HCT116 (cell line): ENCODE measurements at regions not wholly inside any gene's neighbourhood (a gene's known extent, or its start where the extent isn't known, plus 50 kb on each side); places are given as distances from the start of the nearest gene placed in this dataset.

Source experiments
- EZH2 ChIP-seq: fragments of 200-600 bp; sonication (generic); IDR thresholded peaks from 2 replicates; pipeline ENCODE4 v1.6.1; 2017; ENCODE audit warnings: antibody characterized with exemption, mixed run types
- EZH2phosphoT487 ChIP-seq: fragments of 200-600 bp; IDR thresholded peaks from 2 replicates; pipeline ENCODE4 v1.6.1; 2018; ENCODE audit warnings: antibody characterized with exemption, borderline replicate concordance
- JUND ChIP-seq: IDR thresholded peaks from 2 replicates; pipeline ENCODE4 v1.6.1; 2012
- POLR2A ChIP-seq: IDR thresholded peaks from 2 replicates; pipeline ENCODE4 v1.7.0; 2011; ENCODE audit warnings: borderline replicate concordance; ENCODE audit not compliant: insufficient read depth, insufficient read length; ENCODE audit errors: extremely low read depth
- POLR2AphosphoS5 ChIP-seq: IDR thresholded peaks from 2 replicates; pipeline ENCODE4 v1.6.1; 2011; ENCODE audit warnings: mild to moderate bottlenecking, low read depth, low read length, moderate library complexity
- RAD21 ChIP-seq: IDR thresholded peaks from 2 replicates; pipeline ENCODE4 v1.6.1; 2012; ENCODE audit warnings: low read depth, mild to moderate bottlenecking
- ZNF274 ChIP-seq: fragments of 200-500 bp; sonication (Bioruptor generic); IDR thresholded peaks from 2 replicates; pipeline ENCODE4 v1.6.1; 2014; ENCODE audit warnings: mild to moderate bottlenecking, low read depth, low read length, inconsistent platforms
- TF ChIP-seq, protein P1 (sequence below): IDR thresholded peaks from 2 replicates; pipeline ENCODE4 v1.6.1; 2012
- TF ChIP-seq, protein P2 (sequence below), 3 experiments: fragments of 200-600 bp in 1 of 3; sonication (generic) in 1 of 3; IDR thresholded peaks in 2 of 3; conservative IDR thresholded peaks in 1 of 3; 2 replicates each; pipeline ENCODE4 v1.5.1; 2012 to 2017; ENCODE audit warnings: low read depth in 2 of 3, low read length in 2 of 3, antibody characterized with exemption in 1 of 3, borderline replicate concordance in 1 of 3, control low read depth in 1 of 3, mild to moderate bottlenecking in 1 of 3, mixed read lengths in 1 of 3, mixed run types in 1 of 3, moderate library complexity in 1 of 3; ENCODE audit not compliant: insufficient read depth in 1 of 3
- TF ChIP-seq, protein P3 (sequence below): IDR thresholded peaks from 2 replicates; pipeline ENCODE4 v1.6.1; 2012

DNA sequence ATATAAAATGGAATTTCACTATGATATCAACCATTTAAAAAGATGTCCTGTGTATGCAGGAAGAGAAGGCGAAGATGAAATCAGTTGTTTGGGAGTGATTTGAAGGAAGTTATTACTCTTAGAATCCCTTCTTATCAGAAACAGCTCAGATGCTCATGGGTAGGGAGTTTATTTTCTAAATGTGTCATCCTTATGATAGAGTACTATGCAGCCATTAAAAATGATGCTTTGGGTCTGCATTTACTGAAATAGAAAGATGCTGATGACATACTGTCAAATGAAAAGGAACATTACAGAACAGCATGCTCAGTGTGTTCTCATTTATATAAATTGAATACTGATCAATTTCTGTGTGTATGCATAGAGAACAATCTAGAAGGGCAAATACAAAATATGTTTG, 69.8 kb upstream of the MED13L start:
- TF ChIP-seq POLR2A: no peak
- TF ChIP-seq POLR2AphosphoS5: no peak
- TF ChIP-seq ZNF274: no peak
- TF ChIP-seq EZH2phosphoT487: no peak
- TF ChIP-seq EZH2: no peak
- TF ChIP-seq RAD21: no peak
- TF ChIP-seq, protein P1, sequence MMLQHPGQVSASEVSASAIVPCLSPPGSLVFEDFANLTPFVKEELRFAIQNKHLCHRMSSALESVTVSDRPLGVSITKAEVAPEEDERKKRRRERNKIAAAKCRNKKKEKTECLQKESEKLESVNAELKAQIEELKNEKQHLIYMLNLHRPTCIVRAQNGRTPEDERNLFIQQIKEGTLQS: no peak
- TF ChIP-seq, protein P2, sequence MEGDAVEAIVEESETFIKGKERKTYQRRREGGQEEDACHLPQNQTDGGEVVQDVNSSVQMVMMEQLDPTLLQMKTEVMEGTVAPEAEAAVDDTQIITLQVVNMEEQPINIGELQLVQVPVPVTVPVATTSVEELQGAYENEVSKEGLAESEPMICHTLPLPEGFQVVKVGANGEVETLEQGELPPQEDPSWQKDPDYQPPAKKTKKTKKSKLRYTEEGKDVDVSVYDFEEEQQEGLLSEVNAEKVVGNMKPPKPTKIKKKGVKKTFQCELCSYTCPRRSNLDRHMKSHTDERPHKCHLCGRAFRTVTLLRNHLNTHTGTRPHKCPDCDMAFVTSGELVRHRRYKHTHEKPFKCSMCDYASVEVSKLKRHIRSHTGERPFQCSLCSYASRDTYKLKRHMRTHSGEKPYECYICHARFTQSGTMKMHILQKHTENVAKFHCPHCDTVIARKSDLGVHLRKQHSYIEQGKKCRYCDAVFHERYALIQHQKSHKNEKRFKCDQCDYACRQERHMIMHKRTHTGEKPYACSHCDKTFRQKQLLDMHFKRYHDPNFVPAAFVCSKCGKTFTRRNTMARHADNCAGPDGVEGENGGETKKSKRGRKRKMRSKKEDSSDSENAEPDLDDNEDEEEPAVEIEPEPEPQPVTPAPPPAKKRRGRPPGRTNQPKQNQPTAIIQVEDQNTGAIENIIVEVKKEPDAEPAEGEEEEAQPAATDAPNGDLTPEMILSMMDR (IDR thresholded peaks at IDR 0.05 in 2 of 3, conservative IDR thresholded peaks at IDR 0.05 in 1 of 3; ENCODE audit: borderline replicate concordance in 1 of 3, insufficient read depth in 1 of 3, low read depth in 2 of 3, low read length in 2 of 3): no peak
- TF ChIP-seq, protein P3, sequence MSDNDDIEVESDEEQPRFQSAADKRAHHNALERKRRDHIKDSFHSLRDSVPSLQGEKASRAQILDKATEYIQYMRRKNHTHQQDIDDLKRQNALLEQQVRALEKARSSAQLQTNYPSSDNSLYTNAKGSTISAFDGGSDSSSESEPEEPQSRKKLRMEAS: no peak
- no peak for TF ChIP-seq JUND
